ENCODE measurements at regions not wholly inside any gene's neighbourhood (a gene's known extent, or its start where the extent isn't known, plus 50 kb on each side); places are given as distances from the start of the nearest gene placed in this dataset.

- no peak for DNase-seq
- no peaks in the 10 kb centered on the region for H3K27me3 ChIP-seq
- H3K9me3 ChIP-seq: peaks cover 0 to 6% (median 0%) of the 10 kb centered on the region in 4 donors
- TF ChIP-seq CTCF (IDR thresholded peaks at IDR 0.05): no peak
- TF ChIP-seq POLR2AphosphoS5 (IDR thresholded peaks at IDR 0.05): no peak
- TF ChIP-seq POLR2A (IDR thresholded peaks at IDR 0.05): no peak
- TF ChIP-seq EP300 (IDR thresholded peaks at IDR 0.05): no peak
- H3K4me3 ChIP-seq: no peak overlapping the region
- intact Hi-C loops (cut with DNase I): no loop called here
- no peaks in the 10 kb centered on the region for H3K36me3 ChIP-seq
- H3K4me1 ChIP-seq: peaks cover 0 to 18% (median 16%) of the 10 kb centered on the region in 4 donors
- H3K27ac ChIP-seq: no peak overlapping the region
- 88 to 94% methylated on average over 4 of the region's 4 CpGs for WGBS, 2 donors
Measured at GRCh38 chr2:236667526-236667925, 97.9 kb downstream of the ACKR3 start.

GRCh38 chr2:236668531-236668969, 98.9 kb downstream of the ACKR3 start:
- DNase-seq: no peak
- no peaks in the 10 kb centered on the region for H3K36me3 ChIP-seq
- WGBS, 2 donors: 88 to 94% methylated on average over 8 of the region's 8 CpGs
- H3K27ac ChIP-seq: peak overlapping the region in 1 of 4 donors; percentile 34
- H3K4me3 ChIP-seq: no peak overlapping the region
- TF ChIP-seq EP300 (IDR thresholded peaks at IDR 0.05): no peak
- peaks cover 0 to 8% (median 6%) of the 10 kb centered on the region in 4 donors for H3K4me1 ChIP-seq
- no peaks in the 10 kb centered on the region for H3K27me3 ChIP-seq
- intact Hi-C loops (cut with DNase I): no loop called here
- H3K9me3 ChIP-seq: peaks cover 0 to 6% (median 0%) of the 10 kb centered on the region in 4 donors

GRCh38 chr2:236670235-236670620, 100.6 kb downstream of the ACKR3 start:
- peak overlapping the region in 3 of 4 donors; percentile 24 to 69 (median 65) for H3K27ac ChIP-seq
- H3K9me3 ChIP-seq: peaks cover 0 to 6% (median 0%) of the 10 kb centered on the region in 4 donors
- TF ChIP-seq CTCF (IDR thresholded peaks at IDR 0.05): no peak
- H3K4me1 ChIP-seq: peaks cover 0 to 4% (median 1%) of the 10 kb centered on the region in 4 donors
- H3K27me3 ChIP-seq: no peaks in the 10 kb centered on the region
- WGBS, 2 donors: 92 to 95% methylated on average over 6 of the region's 6 CpGs
- no peaks in the 10 kb centered on the region for H3K36me3 ChIP-seq
- DNase-seq: no peak
- no peak overlapping the region for H3K4me3 ChIP-seq
- intact Hi-C loops (cut with DNase I): no loop called here

GRCh38 chr2:236671896-236672562, 102.4 kb downstream of the ACKR3 start:
- H3K27me3 ChIP-seq: no peaks in the 10 kb centered on the region
- H3K4me3 ChIP-seq: no peak overlapping the region
- no peak for TF ChIP-seq POLR2AphosphoS5 (IDR thresholded peaks at IDR 0.05)
- TF ChIP-seq POLR2A (IDR thresholded peaks at IDR 0.05): no peak
- TF ChIP-seq CTCF (IDR thresholded peaks at IDR 0.05): no peak
- TF ChIP-seq EP300 (IDR thresholded peaks at IDR 0.05): no peak
- peaks cover 0 to 22% (median 17%) of the 10 kb centered on the region in 4 donors for H3K4me1 ChIP-seq
- no peaks in the 10 kb centered on the region for H3K36me3 ChIP-seq
- WGBS, 2 donors: 73 to 84% methylated on average over 11 of the region's 11 CpGs
- intact Hi-C loops (cut with DNase I): no loop called here
- DNase-seq: no peak
- H3K9me3 ChIP-seq: no peaks in the 10 kb centered on the region
- no peak overlapping the region for H3K27ac ChIP-seq

- Histone ChIP-seq H3K27ac (no peak overlapping the region), H3K4me1 (peaks cover 0 to 23% (median 20%) of the 10 kb centered on the region in 4 donors)
- intact Hi-C loops (cut with DNase I): no loop called here
Measured at GRCh38 chr2:236672606-236673005, 103.0 kb downstream of the ACKR3 start.

More at GRCh38 chr2:236672606-236673005, 103.0 kb downstream of the ACKR3 start:
- no peak for TF ChIP-seq POLR2A (IDR thresholded peaks at IDR 0.05)
- TF ChIP-seq EP300 (IDR thresholded peaks at IDR 0.05): no peak
- TF ChIP-seq POLR2AphosphoS5 (IDR thresholded peaks at IDR 0.05): no peak
- TF ChIP-seq CTCF (IDR thresholded peaks at IDR 0.05): no peak
- 81 to 91% methylated on average over 5 of the region's 5 CpGs for WGBS, 2 donors
- Histone ChIP-seq H3K36me3 (no peaks in the 10 kb centered on the region), H3K27me3 (no peaks in the 10 kb centered on the region), H3K4me3 (no peak overlapping the region), H3K9me3 (no peaks in the 10 kb centered on the region)
- no peak for DNase-seq
